NCI-H1105 treated with DMSO at 0.1 percent for 48 hours (cell line): ENCODE measurements at regions not wholly inside any gene's neighbourhood (a gene's known extent, or its start where the extent isn't known, plus 50 kb on each side); places are given as distances from the start of the nearest gene placed in this dataset.
"Not testable (repeated sequence)": the region's sequence is repeated elsewhere in the genome, so short reads cannot be mapped to it uniquely, and the experiment has no call there.

Experiments used
- DNase-seq: peaks from one replicate; lab custom pipeline; 2025; lab: John Stamatoyannopoulos, UW

DNA sequence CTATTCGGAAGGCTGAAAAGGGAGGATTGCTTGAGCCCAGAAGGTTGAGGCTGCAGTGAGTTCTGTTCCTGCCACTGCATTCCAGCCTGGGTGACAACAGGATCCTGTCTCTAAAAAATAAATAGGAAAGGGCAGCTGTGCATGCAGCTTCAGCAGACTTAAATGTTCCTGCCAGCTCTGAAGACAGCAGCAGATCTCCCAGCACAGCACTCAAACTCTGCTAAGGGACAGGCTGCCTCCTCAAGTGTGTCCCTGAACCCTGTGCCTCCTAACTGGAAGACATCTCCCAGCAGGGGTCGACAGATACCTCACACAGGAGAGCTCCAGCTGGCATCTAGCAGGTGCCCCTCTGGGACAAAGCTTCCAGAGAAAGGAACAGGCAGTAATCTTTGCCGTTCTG, 117.9 kb downstream of the CXCL12 start:
- DNase-seq, result no peak

DNA sequence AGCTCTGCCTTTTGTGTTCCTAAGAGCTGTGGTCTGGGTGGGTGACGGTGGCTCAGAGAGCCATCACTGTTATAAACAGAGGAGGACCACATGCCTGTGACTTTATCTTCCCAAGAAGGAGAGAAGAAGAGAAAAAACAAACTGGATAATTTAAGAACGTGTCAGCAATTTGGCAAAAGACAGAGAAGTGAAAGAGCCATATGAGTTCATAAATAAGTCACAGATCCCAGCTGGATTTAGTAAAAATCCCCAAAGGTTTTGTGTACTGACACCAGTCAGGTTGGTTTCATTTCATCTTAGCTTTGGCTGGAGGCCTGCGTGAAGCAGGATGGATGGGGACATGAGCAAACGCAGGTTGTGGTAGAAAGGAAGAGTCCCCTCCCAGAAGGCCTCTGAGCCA, 120.7 kb downstream of the CXCL12 start:
- no peak for DNase-seq

DNA sequence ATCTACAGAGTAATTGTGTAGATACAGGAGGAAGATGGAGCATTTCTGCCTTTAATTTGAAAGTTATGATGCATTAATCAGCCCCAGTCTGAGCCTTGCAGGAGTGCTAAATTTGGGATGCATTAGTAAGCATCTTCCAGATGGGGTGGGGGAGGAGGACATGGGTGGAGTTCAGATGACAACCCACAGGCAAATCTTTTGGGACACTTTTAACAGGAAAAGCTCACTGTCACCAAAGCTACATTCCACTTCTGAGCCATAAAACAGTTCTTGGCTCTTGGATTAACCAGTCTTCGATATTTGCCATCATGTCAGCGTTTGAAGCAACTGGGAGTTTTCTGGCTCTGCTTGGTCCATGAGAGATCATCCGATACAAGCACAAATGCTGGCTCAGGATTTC, 121.1 kb downstream of the CXCL12 start:
- DNase-seq, result no peak

DNA sequence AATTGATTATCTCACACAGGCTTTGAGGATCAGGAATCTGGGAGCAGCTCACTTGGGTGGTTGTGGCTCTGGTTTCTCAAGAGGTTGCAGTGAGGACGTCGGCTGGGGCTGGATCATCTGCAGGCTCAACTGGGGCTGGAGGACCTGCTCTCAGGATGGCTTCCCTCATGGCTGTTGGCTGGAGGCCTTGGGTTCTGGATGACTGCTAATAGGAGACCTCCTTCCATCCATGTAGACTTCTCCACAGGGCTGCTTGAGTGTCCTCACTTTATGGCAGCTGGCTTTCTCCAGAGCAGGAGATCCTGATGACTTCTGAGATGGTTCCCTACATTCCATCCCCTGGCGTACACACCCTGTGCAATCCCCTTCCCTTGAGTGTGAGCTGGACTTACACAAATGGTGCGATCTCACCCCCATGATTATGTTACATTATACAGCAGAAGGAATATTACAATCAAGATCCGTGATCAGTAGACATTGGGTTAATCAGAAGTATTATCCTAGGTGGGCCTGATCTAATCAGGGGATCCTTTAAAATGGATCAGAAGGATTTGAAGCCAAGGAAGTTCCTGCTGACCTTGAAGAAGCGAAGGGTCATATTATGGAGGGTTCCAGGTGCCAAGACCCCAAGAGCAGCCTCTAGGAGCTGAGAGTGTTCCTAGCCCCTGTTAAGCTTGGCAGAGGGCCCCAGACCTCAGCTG, 122.2 kb downstream of the CXCL12 start:
- DNase-seq, result no peak

DNA sequence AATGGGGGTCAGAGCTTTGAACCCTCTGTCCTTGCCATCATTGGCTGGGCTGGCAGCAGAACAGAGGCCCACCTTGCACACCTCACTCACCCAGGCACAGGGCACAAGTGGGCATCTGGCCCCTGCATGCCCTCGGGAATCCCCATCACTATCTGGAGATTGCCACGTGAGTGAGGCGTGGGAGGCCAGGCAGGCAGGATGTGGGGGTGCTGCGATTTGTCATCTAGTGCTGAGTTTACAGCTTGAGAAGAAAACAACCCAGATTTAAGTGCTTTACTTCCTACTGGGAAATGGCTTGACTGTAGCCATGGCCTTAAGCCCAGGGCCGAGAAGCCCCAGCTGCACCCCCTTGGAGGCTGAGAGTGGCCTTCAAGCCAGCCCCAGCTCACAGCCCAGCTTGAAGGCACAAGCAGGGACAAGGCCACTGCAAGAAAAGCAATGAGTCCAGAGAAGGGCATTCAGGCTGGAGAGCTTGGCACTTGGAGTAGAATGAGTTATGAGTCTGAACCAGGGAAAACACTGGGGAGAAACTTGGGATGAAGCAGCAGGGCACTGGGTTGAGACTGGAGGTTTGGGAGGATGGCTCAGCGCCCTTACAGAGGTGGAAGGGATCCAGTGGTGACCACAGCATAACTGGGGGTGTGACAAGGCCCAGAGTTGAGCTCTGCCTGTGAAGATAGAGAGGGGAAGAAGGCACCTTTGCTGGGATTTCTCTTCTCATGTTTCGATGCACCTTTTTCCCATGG, 123.0 kb downstream of the CXCL12 start:
- DNase-seq, result no peak

DNA sequence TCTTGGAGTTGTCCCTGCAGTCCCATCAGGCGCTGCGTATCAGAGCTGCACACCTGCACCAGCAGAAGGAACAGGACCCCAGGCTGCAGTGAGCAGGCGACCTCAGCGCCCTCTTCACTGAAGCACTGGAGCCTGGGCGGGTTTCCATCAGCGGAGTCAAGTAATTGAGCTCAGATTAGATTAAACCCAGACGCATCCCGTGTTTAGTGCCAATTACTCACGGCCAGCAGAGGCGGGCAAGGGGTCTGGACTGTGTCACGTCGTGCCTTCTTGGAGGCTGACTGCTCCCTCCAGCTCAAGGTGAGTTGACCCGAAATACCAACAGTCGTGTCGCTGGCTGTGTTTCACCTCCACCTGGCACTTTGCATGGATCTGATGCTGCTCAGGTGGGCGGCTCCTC, 123.6 kb downstream of the CXCL12 start:
- DNase-seq, result no peak

DNA sequence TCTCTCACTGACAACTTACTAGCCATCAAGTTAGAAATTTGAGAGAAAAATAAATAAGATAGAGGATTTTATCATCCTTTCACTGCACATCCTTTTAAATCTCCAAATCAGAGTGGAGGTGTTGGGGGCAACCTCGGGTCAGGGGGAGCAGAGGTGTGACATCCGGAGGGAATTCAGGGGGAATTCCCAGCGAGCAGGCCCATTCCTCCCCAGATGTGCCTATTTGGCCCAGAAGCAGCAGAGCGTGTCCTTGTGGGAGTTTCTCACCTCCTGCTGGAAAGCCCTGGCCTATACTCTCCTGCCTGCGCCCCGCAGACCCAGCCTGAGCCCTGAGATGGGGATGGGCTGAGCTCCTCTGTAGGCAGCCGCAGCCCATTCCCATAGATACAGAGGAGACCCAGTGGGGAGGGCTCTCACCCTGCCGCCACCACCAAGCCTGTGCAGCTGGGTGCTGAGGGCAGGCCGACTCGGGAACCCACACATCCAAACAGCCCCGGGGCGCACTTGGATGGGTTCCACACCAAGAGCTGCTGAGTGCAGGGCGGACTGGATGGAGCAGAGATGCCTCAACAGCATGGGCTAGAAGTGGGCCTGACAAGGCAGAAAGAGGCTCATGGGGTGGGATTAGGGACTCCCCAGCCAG, 124.5 kb downstream of the CXCL12 start:
- no peak for DNase-seq

DNA sequence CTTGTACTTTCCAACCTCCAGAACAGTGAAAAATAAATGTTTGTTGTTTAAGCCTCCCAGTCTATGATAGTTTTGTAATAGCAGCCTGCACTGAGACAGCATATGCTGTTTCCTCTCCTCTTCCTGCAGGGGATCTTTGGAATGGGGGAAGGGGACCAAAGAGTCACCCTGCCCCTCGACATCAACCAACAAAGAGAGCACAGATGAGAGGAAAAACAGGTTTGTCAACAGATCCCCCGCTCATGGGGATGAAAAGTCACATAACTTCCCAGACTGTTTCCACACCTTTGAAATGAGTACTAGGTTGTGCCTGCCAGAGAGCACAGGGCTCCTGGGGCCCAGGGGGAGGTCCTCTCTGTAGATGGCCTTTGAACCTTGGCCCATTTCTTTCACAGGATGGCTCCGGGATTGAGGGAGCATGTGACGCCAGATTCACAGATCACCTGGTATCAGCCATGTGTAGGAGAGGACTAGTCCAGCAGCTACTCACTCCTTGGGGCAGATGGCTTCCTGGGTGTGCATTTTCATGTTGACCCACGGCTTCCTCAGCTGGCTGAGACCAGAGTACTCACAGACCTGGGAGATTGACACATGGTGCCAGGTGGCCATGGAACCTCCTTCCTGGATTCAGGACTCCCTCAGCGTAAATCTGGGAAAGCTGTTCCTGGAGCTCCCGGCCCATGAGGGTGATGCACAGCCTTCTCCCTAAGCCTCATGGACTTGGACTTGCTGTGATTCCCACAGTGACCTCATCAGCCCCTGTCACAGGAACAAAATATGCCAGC, 125.6 kb downstream of the CXCL12 start:
- no peak for DNase-seq

DNA sequence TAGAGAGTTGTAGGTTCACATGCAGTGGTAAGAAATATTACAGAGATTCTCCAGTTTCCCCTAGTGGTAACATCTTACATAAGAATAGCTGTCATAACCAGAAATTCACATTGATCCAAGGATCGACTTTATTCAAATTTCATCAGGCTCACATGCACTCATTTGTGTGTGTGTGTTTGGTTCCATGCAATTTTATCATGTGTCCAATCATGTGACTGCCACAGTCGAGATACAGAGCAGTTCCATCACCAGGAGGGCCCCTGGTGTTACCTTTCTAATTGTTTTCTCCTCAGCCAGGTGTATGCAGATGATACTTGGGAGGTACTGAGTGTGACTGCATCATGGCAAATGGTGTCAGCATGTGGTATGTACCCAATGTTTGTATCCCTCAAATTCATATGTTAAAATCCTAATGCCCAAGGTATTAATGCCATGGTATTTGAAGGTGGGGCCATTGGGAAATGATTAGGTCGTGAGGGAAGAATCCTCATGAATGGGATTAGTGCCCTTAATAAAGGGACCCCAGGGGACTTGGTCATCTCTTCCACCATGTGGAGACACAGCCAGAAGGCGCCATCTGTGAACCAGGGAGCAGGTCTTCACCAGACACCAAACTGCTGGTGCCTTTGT, 126.3 kb downstream of the CXCL12 start:
- no peak for DNase-seq

DNA sequence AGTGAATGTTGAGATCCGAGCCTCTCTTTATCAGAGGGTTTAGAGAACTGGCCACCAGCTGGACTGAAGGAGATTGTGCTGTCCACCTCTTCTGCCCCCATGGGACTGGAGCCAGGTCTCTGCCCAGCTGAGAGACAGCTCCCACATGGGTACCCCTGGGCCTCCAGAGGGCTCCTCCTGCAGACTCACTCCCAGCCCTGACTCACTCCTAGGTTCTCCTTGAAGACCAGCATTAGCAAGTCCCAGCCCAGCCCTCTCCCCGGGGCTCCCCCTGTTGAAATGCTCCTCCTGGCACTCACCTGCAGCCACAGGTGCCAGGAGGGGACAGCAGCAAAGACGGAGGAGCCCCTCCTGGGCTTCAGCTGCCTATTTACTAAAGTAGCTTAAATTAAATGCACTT, 126.9 kb downstream of the CXCL12 start:
- no peak for DNase-seq

DNA sequence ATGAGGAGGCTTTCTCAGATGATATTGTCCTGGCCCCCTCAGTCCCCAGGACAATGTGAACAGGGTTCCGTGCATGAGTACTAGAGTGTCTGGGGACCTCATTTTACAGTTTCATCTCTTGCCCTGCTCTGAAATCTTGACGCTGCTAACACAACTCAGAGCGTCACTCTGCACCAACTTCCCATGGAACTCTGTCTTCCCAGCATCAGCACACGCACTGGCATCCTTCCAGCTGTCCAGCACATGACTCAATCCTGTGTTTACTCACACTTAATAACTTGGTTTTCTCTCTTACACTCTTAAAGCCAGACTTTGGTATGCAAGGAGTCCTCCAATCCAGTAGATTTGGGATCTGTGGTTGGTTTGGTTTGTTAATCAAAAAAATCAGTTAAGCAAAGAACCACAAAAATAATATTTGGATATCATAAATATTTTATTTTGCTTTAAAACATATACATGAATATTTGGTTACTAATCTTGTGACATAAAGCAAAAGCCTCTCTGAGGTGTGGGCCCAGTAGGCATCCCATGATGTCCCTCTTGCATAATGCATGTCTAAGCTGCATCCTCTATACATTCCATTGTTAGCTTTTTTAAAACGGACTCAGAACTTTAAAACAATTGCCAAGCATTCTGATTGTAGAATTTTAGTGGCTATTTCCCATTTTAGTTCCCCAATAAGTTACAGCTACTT, 131.0 kb downstream of the CXCL12 start:
- DNase-seq, result no peak

DNA sequence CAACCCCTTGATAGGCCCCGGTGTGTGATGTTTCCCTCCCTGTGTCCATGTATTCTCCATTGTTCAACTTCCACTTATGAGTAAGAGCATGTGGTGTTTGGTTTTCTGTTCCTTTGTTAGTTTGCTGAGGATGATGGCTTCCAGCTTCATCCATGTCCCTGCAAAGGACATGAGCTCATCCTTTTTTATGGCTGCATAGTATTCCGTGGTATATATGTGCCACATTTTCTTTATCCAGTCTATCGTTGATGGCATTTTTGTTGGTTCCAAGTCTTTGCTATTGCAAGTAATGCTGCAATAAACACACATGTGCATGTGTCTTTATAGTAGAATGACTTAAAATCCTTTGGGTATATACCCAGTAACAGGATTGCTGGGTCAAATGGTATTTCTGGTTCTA, 132.3 kb downstream of the CXCL12 start:
- DNase-seq, result not testable (repeated sequence)

DNA sequence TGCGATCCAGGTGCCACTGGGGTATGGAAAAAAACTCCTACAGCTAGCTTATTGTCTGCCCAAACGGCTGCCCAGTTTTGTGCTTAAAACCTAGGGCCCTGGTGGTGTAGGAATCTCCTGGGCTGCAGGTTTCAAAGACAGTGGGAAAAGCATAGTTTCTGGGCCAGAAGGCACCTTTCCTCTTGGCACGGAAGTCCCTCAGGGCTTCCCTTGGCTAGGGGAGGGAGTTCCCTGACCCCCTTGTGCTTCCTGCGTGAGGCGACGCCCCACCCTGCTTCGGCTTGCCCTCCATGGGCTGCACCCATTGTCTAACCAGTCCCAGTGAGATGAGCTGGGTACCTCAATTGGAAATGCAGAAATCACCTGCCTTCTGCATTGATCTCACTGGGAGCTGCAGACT, 135.0 kb downstream of the CXCL12 start:
- not testable (repeated sequence) for DNase-seq

DNA sequence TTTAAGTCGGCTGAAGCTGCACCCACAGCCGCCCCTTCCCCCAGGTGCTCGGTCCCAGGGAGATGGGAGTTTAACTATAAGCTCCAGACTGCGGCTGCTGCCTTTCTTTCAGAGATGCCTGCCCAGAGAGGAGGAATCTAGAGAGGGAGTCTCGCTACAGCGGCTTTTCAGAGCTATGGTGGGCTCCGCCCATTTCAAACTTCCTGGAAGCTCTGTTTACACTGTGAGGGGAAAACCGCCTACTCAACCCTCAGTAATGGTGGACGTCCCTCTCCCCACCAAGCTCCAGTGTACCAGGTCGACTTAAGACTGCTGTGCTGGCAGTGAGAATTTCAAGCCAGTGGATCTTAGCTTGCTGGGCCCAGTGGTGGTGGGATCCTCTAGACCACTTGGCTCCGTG, 135.4 kb downstream of the CXCL12 start:
- DNase-seq, result no peak

DNA sequence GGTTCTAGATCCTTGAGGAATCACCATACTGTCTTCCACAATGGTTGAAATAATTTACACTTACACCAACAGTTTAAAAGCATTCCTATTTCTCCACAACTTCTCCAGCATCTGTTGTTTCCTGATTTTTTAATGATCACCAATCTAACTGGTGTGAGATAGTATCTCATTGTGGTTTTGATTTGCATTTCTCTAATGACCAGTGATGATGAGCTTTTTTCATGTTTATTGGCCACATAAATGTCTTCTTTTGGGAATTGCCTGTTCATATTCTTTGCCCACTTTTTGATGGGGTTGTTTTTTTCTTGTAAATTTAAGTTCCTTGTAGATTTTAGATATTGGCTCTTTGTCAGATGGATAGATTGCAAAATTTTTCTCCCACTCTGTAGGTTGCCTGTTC, 138.2 kb downstream of the CXCL12 start:
- not testable (repeated sequence) for DNase-seq

DNA sequence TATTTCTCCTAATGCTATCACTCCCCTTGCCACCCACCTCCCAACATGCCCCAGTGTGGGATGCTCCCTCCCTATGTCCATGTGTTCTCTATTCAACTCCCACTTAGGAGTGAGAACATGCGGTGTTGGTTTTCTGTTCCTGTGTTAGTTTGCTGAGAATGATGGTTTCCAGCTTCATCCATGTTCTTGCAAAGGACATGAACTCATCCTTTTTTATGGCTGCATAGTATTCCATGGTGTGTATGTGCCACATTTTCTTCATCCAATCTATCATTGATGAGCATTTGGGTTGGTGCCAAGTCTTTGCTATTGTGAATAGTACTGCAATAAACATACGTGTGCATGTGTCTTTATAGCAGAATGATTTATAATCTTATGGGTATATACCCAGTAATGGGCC, 138.6 kb downstream of the CXCL12 start:
- DNase-seq, result not testable (repeated sequence)

DNA sequence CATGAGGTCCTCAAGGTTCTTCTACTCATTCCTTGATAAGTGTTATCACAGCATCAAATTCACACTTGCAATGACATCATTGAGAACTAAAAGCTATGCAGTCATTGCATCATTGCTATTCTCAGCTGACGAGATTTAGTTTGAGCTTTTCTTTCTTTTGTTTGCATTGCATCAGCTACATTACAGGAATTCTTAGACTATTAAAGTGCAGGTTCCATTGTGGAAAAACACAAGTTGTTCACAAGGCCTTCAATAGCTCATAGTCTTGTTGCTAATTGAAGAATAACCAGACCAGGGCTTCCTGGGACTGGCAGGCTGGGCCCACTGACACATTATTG, 139.3 kb downstream of the CXCL12 start:
- DNase-seq, result no peak

DNA sequence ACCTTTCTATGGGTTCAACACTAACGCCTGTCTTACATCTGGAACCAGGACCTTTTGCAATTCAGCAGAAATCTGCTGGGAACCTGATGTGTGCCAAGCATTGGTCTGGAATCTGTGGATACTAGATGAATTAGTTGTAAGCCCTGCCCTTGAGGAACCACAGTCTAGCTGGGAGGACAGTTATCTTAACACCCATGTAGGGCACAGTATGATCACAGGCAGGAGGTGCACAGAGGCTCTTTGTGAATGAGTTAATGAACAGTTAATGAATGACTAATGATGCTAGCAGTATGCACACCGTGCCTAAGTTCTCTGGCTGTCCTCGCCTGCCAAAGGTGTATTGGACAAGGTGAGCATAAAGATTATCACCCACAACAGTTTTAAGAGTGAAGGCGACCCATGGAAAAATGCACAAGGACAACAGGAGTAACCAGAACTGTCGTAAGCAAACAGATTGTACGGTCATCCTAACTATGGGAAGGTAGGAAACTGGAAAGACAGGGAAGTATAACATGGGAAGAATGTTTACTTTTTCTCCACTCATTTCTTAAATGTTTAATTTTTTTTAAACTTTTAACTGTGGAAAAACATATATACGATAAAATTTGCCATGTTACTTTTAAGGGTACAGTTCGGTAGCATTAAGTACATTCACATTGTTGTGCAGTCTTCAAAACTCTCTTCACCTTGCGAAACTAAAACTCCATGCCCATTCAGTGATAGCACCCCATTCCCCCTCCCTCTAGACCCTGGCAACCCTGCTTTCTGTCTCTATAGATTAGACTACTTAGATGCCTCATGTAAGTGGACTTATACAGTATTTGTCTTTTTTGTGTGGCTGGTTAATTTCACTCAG, 139.9 kb downstream of the CXCL12 start:
- no peak for DNase-seq

DNA sequence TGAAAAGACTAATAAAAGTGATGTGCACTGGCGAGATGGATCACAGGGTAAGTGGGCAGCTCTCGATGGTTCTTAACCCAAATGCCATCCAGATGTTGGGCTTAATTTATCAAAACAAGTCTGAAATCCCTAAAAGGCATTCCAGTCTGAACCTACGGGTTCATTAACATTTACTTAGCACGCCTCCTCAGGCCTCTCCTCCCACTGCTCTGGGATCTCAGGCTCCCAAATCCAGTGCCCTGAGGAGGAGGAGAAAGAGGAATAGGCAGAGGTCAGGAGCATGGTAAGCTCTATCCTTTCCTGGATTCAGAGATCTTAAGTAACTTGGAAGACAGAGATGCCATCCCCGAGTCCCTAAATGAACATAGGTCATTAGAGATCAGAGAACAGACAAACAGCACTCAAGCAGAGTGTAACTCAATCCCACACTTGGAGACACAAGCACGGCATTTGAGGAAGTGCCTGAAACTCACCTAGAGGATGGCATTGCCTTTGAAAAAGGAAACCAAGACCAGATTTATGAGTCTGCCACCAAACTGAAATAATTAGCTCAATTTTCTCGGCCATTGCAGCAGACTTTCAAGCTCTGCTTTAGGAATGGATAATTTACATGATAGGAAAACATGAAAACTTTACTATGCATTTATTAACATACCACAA, 140.9 kb downstream of the CXCL12 start:
- no peak for DNase-seq

DNA sequence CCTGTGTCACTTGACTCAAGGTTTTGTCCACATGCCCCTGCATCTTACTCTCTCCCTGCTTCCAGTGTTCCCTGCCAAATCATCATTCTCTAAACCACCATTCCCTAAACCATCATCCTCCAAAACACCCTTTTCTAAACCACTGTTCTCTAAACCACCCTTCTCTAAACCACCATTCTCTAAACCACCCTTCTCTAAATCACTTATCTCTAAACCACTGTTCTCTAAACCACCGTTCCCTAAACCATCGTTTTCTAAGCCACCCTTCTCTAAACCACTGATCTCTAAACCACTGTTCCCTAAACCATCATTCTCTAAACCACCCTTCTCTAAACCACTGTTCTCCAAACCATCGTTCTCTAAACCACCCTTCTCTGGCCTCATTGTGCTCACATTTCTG, 142.1 kb downstream of the CXCL12 start:
- DNase-seq, result no peak
